GM12864 (cell line): ENCODE measurements at regions not wholly inside any gene's neighbourhood (a gene's known extent, or its start where the extent isn't known, plus 50 kb on each side); places are given as distances from the start of the nearest gene placed in this dataset.

ENCODE experiments used
- DNase-seq: peaks from one replicate; pipeline ENCODE4 v3.0.0-alpha.2; 2011; ENCODE audit warnings: low read depth
- H3K4me3 ChIP-seq: 2 replicates; pipeline ENCODE4 v1.5.1; 2011; ENCODE audit warnings: mild to moderate bottlenecking, low read depth, low read length, control low read depth
- CTCF ChIP-seq: IDR thresholded peaks from 2 replicates; pipeline ENCODE4 v1.5.1; 2011; ENCODE audit warnings: low read depth, mild to moderate bottlenecking, moderate library complexity, low read length, control low read depth, inconsistent platforms; ENCODE audit errors: missing control alignments

GRCh38 chr13:107681600-107681999 is 533.7 kb downstream of the LIG4 start:
- no peak overlapping the region for H3K4me3 ChIP-seq
- no peak for TF ChIP-seq CTCF
- no peak for DNase-seq

- no peak for TF ChIP-seq CTCF
- DNase-seq, result no peak
- no peak overlapping the region for H3K4me3 ChIP-seq
Measured at GRCh38 chr13:107680115-107680514, 535.2 kb downstream of the LIG4 start.

GRCh38 chr13:107678075-107678689 is 537.2 kb downstream of the LIG4 start:
- no peak for TF ChIP-seq CTCF
- DNase-seq, result no peak
- H3K4me3 ChIP-seq, result no peak overlapping the region

GRCh38 chr13:107675847-107676550 is 539.3 kb downstream of the LIG4 start:
- no peak for TF ChIP-seq CTCF
- no peak overlapping the region for H3K4me3 ChIP-seq
- DNase-seq, result no peak

GRCh38 chr13:107669391-107669993 is 545.8 kb downstream of the LIG4 start:
- no peak for TF ChIP-seq CTCF

GRCh38 chr13:107665926-107666458 is 549.3 kb downstream of the LIG4 start:
- no peak for TF ChIP-seq CTCF
- no peak for DNase-seq
- H3K4me3 ChIP-seq, result no peak overlapping the region

More at GRCh38 chr13:107669391-107669993, 545.8 kb downstream of the LIG4 start:
- no peak overlapping the region for H3K4me3 ChIP-seq
- DNase-seq, result no peak
